Osteocyte (in vitro differentiated cells): ENCODE measurements at regions not wholly inside any gene's neighbourhood (a gene's known extent, or its start where the extent isn't known, plus 50 kb on each side); places are given as distances from the start of the nearest gene placed in this dataset.

ENCODE experiments used
- DNase-seq: peaks from one replicate; pipeline ENCODE4 v3.0.0; 2021; ENCODE audit warnings: mixed read lengths; ENCODE audit not compliant: unreplicated experiment; ENCODE audit errors: extremely low spot score
- H3K27ac Mint-ChIP-seq: one replicate; pipeline ENCODE4 v1.8.0; 2021; ENCODE audit warnings: mild to moderate bottlenecking, mixed read lengths; ENCODE audit not compliant: unreplicated experiment
- H3K27me3 Mint-ChIP-seq: one replicate; pipeline ENCODE4 v1.8.0; 2021; ENCODE audit warnings: mixed read lengths; ENCODE audit not compliant: unreplicated experiment
- H3K36me3 Mint-ChIP-seq: one replicate; pipeline ENCODE4 v1.8.0; 2021; ENCODE audit warnings: mixed read lengths; ENCODE audit not compliant: unreplicated experiment
- H3K4me1 Mint-ChIP-seq: one replicate; pipeline ENCODE4 v1.8.0; 2021; ENCODE audit warnings: mixed read lengths; ENCODE audit not compliant: unreplicated experiment
- H3K4me3 Mint-ChIP-seq: one replicate; pipeline ENCODE4 v1.8.0; 2021; ENCODE audit warnings: mild to moderate bottlenecking, moderate library complexity, mixed read lengths; ENCODE audit not compliant: unreplicated experiment
- H3K9me3 Mint-ChIP-seq: one replicate; pipeline ENCODE4 v1.8.0; 2021; ENCODE audit warnings: mixed read lengths; ENCODE audit not compliant: unreplicated experiment
- CTCF ChIP-seq: fragments of 200-600 bp; sonication (generic); IDR thresholded peaks from 2 replicates; pipeline ENCODE4 v1.5.0; 2021; ENCODE audit warnings: antibody characterized with exemption, mild to moderate bottlenecking, moderate library complexity

DNA sequence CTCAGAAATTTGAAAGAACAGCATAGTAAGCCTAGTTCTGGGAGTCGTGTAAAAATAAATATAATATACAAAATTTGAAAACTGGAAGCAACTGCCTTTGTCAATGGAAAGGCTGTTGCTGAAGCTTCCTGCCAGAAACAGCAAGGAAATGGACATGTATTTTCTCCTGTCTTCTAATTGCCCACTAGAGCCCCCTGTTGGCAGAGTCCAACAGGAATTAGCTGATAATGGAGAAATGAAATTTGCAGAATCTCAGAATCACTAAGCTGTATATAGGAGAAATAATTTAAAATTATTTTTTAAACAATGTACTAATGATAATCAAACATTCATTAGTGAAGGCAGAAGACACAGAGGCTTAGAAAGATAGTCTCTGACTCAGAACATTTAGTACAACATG lies 414.8 kb downstream of the SLC6A15 start:
- no peaks in the 10 kb centered on the region for H3K36me3 Mint-ChIP-seq
- no peaks in the 10 kb centered on the region for H3K9me3 Mint-ChIP-seq
- H3K27ac Mint-ChIP-seq = no peak overlapping the region
- no peak for DNase-seq
- peaks cover 13% of the 10 kb centered on the region for H3K27me3 Mint-ChIP-seq
- H3K4me1 Mint-ChIP-seq = peaks cover 2% of the 10 kb centered on the region
- H3K4me3 Mint-ChIP-seq = no peak overlapping the region
- peak; percentile 29 for TF ChIP-seq CTCF

DNA sequence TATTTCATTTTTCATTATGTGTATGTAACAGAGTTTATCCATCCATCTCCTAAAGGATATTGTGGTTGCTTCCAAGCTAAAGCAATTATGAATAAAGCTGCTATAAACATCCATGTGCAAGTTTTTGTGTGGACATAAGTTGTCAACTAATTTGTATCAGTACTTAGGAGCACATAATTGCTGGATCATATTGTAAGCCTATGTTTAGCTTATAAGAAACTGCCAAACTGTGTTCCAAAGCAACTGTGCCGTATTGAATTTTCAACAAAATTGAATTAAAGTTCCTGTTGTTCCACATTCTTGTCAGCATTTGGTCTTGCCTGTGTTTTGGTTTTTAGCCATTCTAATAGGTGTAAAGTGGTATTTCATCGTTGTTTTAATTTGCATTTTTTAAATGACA lies 416.9 kb downstream of the SLC6A15 start:
- TF ChIP-seq CTCF = no peak
- Mint-ChIP-seq H3K27me3 (peaks cover 13% of the 10 kb centered on the region), H3K27ac (no peak overlapping the region), H3K36me3 (no peaks in the 10 kb centered on the region), H3K4me3 (no peak overlapping the region), H3K9me3 (no peaks in the 10 kb centered on the region), H3K4me1 (no peaks in the 10 kb centered on the region)
- DNase-seq = no peak

- peaks cover 7% of the 10 kb centered on the region for H3K27me3 Mint-ChIP-seq
- H3K27ac Mint-ChIP-seq = no peak overlapping the region
- H3K4me1 Mint-ChIP-seq = no peaks in the 10 kb centered on the region
- H3K9me3 Mint-ChIP-seq = no peaks in the 10 kb centered on the region
- no peak overlapping the region for H3K4me3 Mint-ChIP-seq
- no peak for DNase-seq
- no peak for TF ChIP-seq CTCF
- no peaks in the 10 kb centered on the region for H3K36me3 Mint-ChIP-seq
Measured at GRCh38 chr12:84492351-84492883, 420.2 kb downstream of the SLC6A15 start.

DNA sequence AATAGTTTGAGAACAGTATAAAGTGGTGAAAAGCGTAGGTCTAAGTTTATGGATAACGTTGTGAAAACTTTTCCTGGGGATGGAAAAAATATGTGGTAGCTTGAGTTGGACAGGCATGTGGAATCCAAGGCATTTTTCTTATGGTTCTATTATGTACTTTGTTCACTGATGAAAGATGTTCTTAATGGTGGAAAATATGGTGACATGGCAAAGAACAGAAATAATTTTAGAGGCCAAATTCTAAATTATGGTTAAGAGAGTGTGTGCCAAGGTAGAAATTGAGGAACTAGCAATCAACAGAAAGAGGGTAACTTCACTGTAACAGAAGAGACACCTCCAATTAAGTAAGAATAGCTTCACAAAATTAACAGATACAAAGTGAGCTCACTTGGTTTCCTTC lies 427.8 kb downstream of the SLC6A15 start:
- no peak for DNase-seq
- Mint-ChIP-seq H3K4me1 (no peaks in the 10 kb centered on the region), H3K27me3 (peaks cover 10% of the 10 kb centered on the region), H3K27ac (no peak overlapping the region), H3K36me3 (no peaks in the 10 kb centered on the region), H3K4me3 (no peak overlapping the region), H3K9me3 (no peaks in the 10 kb centered on the region)
- TF ChIP-seq CTCF = no peak

DNA sequence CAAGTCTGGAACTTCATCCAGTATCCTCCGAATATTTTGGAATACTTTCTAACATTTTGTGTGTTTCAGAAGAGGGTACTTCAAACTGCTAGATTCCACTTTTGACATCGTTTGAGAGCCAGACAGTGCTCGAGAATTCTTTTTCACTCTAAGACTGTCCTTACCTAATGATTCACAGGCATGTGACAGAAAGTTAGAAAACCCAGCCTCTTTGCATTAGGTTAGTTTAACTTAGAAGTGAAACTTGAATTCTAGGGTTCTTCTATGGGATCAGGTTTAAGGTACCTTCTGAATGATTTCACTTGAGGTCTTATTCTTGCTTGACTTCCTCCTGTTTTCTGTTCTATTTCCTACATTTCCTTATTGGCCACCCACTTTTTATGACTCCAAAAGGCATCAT lies 431.8 kb downstream of the SLC6A15 start:
- no peaks in the 10 kb centered on the region for H3K36me3 Mint-ChIP-seq
- H3K27ac Mint-ChIP-seq = no peak overlapping the region
- peaks cover 9% of the 10 kb centered on the region for H3K27me3 Mint-ChIP-seq
- no peak for DNase-seq
- TF ChIP-seq CTCF = no peak
- no peaks in the 10 kb centered on the region for H3K4me1 Mint-ChIP-seq
- H3K4me3 Mint-ChIP-seq = no peak overlapping the region
- no peaks in the 10 kb centered on the region for H3K9me3 Mint-ChIP-seq
